ENCODE measurements at regions not wholly inside any gene's neighbourhood (a gene's known extent, or its start where the extent isn't known, plus 50 kb on each side); places are given as distances from the start of the nearest gene placed in this dataset.

DNA sequence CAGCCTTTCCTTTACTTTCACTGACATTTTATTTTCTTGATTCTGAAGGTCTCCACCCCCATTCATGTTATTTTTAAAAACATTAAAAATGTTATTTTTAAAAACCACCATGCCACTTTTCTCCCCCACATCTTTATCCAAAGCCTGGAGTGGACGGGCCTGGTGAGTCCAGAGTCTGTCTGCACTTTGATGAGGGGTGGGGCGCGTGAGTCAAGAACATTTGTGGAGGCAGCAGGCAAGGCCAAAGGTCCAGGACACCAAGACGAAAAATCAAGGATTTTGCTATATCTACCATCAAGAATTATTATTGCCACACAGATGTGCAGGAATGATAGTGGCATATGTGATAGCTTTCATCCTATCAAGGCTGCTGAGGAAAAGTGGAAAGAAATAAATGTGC, 224.9 kb downstream of the FGF9 start:
- ATAC-seq (ENCODE audit: low read depth) = no peak
- H3K4me3 ChIP-seq (ENCODE audit: severe bottlenecking) = no peak overlapping the region
- no peaks in the 10 kb centered on the region for H3K9me3 ChIP-seq (ENCODE audit: severe bottlenecking)
- no peak for DNase-seq (ENCODE audit: low spot score)
- no peaks in the 10 kb centered on the region for H3K27me3 ChIP-seq (ENCODE audit: insufficient read depth, poor library complexity, severe bottlenecking)
- no peak overlapping the region for H3K27ac ChIP-seq (ENCODE audit: poor library complexity, severe bottlenecking)
- H3K36me3 ChIP-seq (ENCODE audit: low read depth) = no peaks in the 10 kb centered on the region
- TF ChIP-seq, protein P1, sequence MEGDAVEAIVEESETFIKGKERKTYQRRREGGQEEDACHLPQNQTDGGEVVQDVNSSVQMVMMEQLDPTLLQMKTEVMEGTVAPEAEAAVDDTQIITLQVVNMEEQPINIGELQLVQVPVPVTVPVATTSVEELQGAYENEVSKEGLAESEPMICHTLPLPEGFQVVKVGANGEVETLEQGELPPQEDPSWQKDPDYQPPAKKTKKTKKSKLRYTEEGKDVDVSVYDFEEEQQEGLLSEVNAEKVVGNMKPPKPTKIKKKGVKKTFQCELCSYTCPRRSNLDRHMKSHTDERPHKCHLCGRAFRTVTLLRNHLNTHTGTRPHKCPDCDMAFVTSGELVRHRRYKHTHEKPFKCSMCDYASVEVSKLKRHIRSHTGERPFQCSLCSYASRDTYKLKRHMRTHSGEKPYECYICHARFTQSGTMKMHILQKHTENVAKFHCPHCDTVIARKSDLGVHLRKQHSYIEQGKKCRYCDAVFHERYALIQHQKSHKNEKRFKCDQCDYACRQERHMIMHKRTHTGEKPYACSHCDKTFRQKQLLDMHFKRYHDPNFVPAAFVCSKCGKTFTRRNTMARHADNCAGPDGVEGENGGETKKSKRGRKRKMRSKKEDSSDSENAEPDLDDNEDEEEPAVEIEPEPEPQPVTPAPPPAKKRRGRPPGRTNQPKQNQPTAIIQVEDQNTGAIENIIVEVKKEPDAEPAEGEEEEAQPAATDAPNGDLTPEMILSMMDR (IDR thresholded peaks at IDR 0.05; ENCODE audit: poor library complexity, severe bottlenecking) = no peak
- H3K4me1 ChIP-seq (ENCODE audit: insufficient read depth, poor library complexity, severe bottlenecking) = no peaks in the 10 kb centered on the region

- DNase-seq (ENCODE audit: low spot score) = no peak
- no peaks in the 10 kb centered on the region for H3K4me1 ChIP-seq (ENCODE audit: insufficient read depth, poor library complexity, severe bottlenecking)
- ATAC-seq (ENCODE audit: low read depth) = no peak
- no peaks in the 10 kb centered on the region for H3K27me3 ChIP-seq (ENCODE audit: insufficient read depth, poor library complexity, severe bottlenecking)
- H3K9me3 ChIP-seq (ENCODE audit: severe bottlenecking) = no peaks in the 10 kb centered on the region
- H3K27ac ChIP-seq (ENCODE audit: poor library complexity, severe bottlenecking) = no peak overlapping the region
- no peak overlapping the region for H3K4me3 ChIP-seq (ENCODE audit: severe bottlenecking)
- TF ChIP-seq, protein P1 (IDR thresholded peaks at IDR 0.05; ENCODE audit: poor library complexity, severe bottlenecking) = no peak
- no peaks in the 10 kb centered on the region for H3K36me3 ChIP-seq (ENCODE audit: low read depth)
Observed at GRCh38 chr13:21897161-21897560, 226.3 kb downstream of the FGF9 start.

GRCh38 chr13:21898459-21898858, 227.6 kb downstream of the FGF9 start:
- H3K36me3 ChIP-seq (ENCODE audit: low read depth) = no peaks in the 10 kb centered on the region
- ATAC-seq (ENCODE audit: low read depth) (no peak), DNase-seq (ENCODE audit: low spot score) (no peak)
- H3K4me1 ChIP-seq (ENCODE audit: insufficient read depth, poor library complexity, severe bottlenecking) = no peaks in the 10 kb centered on the region
- TF ChIP-seq, protein P1 (IDR thresholded peaks at IDR 0.05; ENCODE audit: poor library complexity, severe bottlenecking) = no peak
- no peaks in the 10 kb centered on the region for H3K9me3 ChIP-seq (ENCODE audit: severe bottlenecking)
- no peak overlapping the region for H3K4me3 ChIP-seq (ENCODE audit: severe bottlenecking)
- no peaks in the 10 kb centered on the region for H3K27me3 ChIP-seq (ENCODE audit: insufficient read depth, poor library complexity, severe bottlenecking)
- H3K27ac ChIP-seq (ENCODE audit: poor library complexity, severe bottlenecking) = no peak overlapping the region

DNA sequence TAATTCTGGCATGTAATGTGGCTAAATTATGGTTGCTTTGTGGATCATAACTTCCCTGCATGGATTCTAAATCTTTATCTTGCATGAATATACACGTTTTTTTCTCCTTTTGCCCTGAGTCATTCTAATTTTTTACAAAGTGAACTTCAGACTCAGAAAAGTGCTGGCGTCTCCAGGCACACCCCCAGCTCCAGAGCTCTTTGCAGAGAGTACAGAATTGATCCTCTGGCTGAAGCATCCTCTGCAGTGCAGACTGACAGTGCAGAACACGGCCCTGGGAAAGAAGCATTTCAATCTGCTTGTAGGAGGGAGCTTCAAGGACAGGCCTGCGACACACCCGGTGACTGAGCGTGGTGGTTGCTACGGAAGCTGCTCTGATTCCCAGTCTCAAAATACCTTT, 228.1 kb downstream of the FGF9 start:
- no peaks in the 10 kb centered on the region for H3K36me3 ChIP-seq (ENCODE audit: low read depth)
- TF ChIP-seq, protein P1 (IDR thresholded peaks at IDR 0.05; ENCODE audit: poor library complexity, severe bottlenecking) = no peak

DNA sequence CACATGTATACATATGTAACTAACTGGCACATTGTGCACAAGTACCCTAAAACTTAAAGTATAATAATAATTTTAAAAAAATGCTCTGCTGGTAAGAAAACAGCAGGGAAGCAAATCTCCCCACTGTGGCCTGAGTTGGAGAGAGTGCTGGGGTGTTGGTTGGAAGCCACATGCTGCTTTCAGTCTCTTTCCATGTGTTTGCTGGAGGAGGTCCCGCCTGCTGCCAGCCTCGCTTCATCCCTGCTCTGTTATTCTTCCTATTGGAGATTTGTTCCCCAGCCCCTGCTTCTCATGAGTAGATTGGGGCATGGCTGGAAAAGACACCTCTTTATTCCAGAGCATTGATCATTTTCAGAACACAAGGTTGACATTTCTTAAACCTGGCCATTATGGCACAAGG, 230.5 kb downstream of the FGF9 start:
- ATAC-seq (ENCODE audit: low read depth) (no peak), DNase-seq (ENCODE audit: low spot score) (no peak)
- H3K27ac ChIP-seq (ENCODE audit: poor library complexity, severe bottlenecking) = no peak overlapping the region
- H3K27me3 ChIP-seq (ENCODE audit: insufficient read depth, poor library complexity, severe bottlenecking) = peaks cover 8% of the 10 kb centered on the region
- no peaks in the 10 kb centered on the region for H3K4me1 ChIP-seq (ENCODE audit: insufficient read depth, poor library complexity, severe bottlenecking)
- no peaks in the 10 kb centered on the region for H3K9me3 ChIP-seq (ENCODE audit: severe bottlenecking)
- H3K4me3 ChIP-seq (ENCODE audit: severe bottlenecking) = no peak overlapping the region
- no peaks in the 10 kb centered on the region for H3K36me3 ChIP-seq (ENCODE audit: low read depth)
- TF ChIP-seq, protein P1 (IDR thresholded peaks at IDR 0.05; ENCODE audit: poor library complexity, severe bottlenecking) = no peak

More for the DNA sequence above, 228.1 kb downstream of the FGF9 start:
- ATAC-seq (ENCODE audit: low read depth) = no peak
- peaks cover 2% of the 10 kb centered on the region for H3K27me3 ChIP-seq (ENCODE audit: insufficient read depth, poor library complexity, severe bottlenecking)
- no peak overlapping the region for H3K27ac ChIP-seq (ENCODE audit: poor library complexity, severe bottlenecking)
- no peak for DNase-seq (ENCODE audit: low spot score)
- no peaks in the 10 kb centered on the region for H3K4me1 ChIP-seq (ENCODE audit: insufficient read depth, poor library complexity, severe bottlenecking)
- H3K4me3 ChIP-seq (ENCODE audit: severe bottlenecking) = no peak overlapping the region
- no peaks in the 10 kb centered on the region for H3K9me3 ChIP-seq (ENCODE audit: severe bottlenecking)
